ENCODE measurements at regions not wholly inside any gene's neighbourhood (a gene's known extent, or its start where the extent isn't known, plus 50 kb on each side); places are given as distances from the start of the nearest gene placed in this dataset.

- TF ChIP-seq CTCF (IDR thresholded peaks at IDR 0.05; ENCODE audit: low read depth, low read length, missing control alignments) = no peak
- DNase-seq (ENCODE audit: low read depth) = no peak
- H3K4me3 ChIP-seq (ENCODE audit: low read depth, low read length) = no peak overlapping the region
Observed at GRCh38 chr10:90451283-90451682, 406.6 kb downstream of the HTR7 start.

GRCh38 chr10:90458054-90458453 lies 399.8 kb downstream of the HTR7 start:
- no peak overlapping the region for H3K4me3 ChIP-seq (ENCODE audit: low read depth, low read length)
- no peak for TF ChIP-seq CTCF (IDR thresholded peaks at IDR 0.05; ENCODE audit: low read depth, low read length, missing control alignments)

DNA sequence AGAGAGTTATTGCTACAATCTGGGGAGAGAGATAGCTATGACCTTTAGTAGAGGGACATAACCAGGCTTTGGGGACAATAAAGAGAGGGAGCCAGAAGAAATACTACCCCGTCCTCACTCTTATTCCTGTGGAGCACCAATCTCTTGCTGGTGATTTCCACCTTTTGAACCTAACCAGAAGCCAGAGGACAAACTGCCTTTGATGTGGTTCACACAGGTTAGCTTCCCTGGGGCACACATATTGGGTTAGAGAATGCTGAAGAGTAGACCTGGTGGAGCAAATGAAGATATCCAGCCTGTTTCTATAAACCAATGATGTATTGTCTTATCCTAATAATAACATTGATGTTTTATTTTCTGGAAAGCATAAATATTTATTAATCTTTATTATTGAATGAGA lies 399.3 kb downstream of the HTR7 start:
- no peak for DNase-seq (ENCODE audit: low read depth)
- no peak overlapping the region for H3K4me3 ChIP-seq (ENCODE audit: low read depth, low read length)
- TF ChIP-seq CTCF (IDR thresholded peaks at IDR 0.05; ENCODE audit: low read depth, low read length, missing control alignments) = no peak

More at GRCh38 chr10:90458054-90458453, 399.8 kb downstream of the HTR7 start:
- DNase-seq (ENCODE audit: low read depth) = no peak

GRCh38 chr10:90461437-90462155 lies 396.2 kb downstream of the HTR7 start:
- TF ChIP-seq CTCF (IDR thresholded peaks at IDR 0.05; ENCODE audit: low read depth, low read length, missing control alignments) = no peak
- H3K4me3 ChIP-seq (ENCODE audit: low read depth, low read length) = no peak overlapping the region
- DNase-seq (ENCODE audit: low read depth) = no peak

DNA sequence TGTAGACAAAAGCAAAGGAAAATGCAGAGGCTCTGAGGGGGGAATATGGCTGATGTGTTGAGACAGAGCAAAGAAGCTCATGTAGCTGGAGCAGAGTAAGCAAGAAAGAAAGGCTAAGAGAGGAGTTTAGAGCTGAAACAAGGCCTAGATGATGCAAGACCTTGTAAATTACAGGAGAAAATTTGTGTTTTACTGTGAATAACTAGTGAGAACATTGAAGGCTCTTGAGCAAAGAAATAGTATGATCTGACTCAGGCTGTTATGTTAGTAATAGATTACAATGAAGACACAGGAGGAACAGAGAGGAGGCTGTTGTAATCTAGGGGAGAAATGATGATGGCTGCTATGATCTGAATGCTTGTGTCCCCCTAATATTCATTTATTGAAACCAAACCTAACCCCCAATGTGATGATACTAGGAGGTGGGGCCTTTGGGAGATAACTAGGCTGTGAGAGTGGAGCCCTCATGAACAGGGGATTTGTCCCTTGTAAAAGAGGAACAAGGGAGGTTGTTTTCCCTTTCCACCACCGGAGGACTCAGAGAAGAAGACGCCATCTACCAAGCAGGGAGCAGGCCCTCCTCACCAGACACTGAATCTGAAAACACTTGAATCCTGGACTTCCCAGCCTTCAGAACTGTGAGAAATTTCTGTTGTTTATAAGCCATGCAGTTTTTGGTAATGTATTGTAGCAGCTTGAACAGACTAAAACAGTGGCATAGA lies 394.9 kb downstream of the HTR7 start:
- H3K4me3 ChIP-seq (ENCODE audit: low read depth, low read length) = no peak overlapping the region
- no peak for TF ChIP-seq CTCF (IDR thresholded peaks at IDR 0.05; ENCODE audit: low read depth, low read length, missing control alignments)
- no peak for DNase-seq (ENCODE audit: low read depth)

DNA sequence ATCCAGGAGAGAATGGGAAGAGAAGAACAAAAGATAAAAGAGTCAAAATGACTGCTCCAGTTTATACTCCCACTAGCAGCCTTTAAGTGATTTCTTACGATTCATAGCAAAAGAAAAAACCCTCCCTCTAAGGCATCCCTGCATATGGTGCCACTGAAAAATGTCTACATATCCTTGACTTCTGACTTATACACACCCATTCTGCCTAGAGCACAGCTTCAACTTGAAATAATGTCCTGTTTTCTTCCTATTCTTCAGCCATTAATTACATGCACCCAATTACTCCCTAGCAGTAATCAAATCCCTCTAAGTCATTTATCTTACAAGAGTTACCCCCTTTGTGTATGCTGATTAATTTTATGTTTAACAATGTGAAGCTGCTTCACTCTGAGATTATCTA lies 393.5 kb downstream of the HTR7 start:
- DNase-seq (ENCODE audit: low read depth) = no peak
- no peak for TF ChIP-seq CTCF (IDR thresholded peaks at IDR 0.05; ENCODE audit: low read depth, low read length, missing control alignments)
- no peak overlapping the region for H3K4me3 ChIP-seq (ENCODE audit: low read depth, low read length)

Data from GM12864 (cell line).